Gastroesophageal sphincter (tissue), 3 donors: ENCODE measurements at regions not wholly inside any gene's neighbourhood (a gene's known extent, or its start where the extent isn't known, plus 50 kb on each side); places are given as distances from the start of the nearest gene placed in this dataset.

Experiments used
- CTCF ChIP-seq, 4 experiments: fragments of 200-600 bp in 2 of 4; fragments of 450-650 bp in 2 of 4; sonication (generic) in 1 of 4; IDR thresholded peaks; one replicate each; pipeline ENCODE4 v1.5.1; 2017 to 2019; ENCODE audit warnings: antibody characterized with exemption in 4 of 4, mild to moderate bottlenecking in 2 of 4, moderate library complexity in 2 of 4
- EP300 ChIP-seq: sonication (generic); formaldehyde crosslinking; IDR thresholded peaks from one replicate; pipeline ENCODE4 v1.6.1; 2017; ENCODE audit warnings: antibody characterized with exemption, mild to moderate bottlenecking
- POLR2A ChIP-seq, 2 donors: fragments of 450-650 bp; IDR thresholded peaks; one replicate each; pipeline ENCODE4 v1.6.1; 2017; ENCODE audit warnings: antibody characterized with exemption in 2 of 2, mild to moderate bottlenecking in 2 of 2, moderate library complexity in 1 of 2

- TF ChIP-seq CTCF (IDR thresholded peaks at IDR 0.05) (no peak), EP300 (no peak), POLR2A (IDR thresholded peaks at IDR 0.05) (no peak)
These were observed 329.0 kb downstream of the ACTR3B start for GRCh38 chr7:153088601-153089000.
